ENCODE measurements at regions not wholly inside any gene's neighbourhood (a gene's known extent, or its start where the extent isn't known, plus 50 kb on each side); places are given as distances from the start of the nearest gene placed in this dataset.

DNA sequence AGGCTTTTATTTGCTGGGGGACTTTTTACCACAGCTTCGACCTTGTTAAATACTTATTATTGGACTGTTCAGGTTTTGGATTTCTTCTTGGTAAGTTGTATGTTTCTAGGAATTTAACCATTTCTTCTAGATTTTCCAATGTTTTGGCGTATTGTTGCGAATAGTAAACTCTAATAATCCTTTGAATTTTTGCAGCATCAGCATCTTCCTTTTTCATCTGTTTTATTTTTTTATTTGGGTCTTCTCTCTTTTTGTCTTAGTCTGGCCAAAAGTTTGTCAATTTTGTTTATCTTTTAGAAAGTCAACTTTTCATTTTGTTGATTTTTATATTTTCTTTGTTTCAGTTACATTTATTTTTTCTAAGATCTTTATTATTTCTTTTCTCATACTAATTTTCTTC is 1272.0 kb downstream of the HACE1 start:
- TF ChIP-seq, protein P1, sequence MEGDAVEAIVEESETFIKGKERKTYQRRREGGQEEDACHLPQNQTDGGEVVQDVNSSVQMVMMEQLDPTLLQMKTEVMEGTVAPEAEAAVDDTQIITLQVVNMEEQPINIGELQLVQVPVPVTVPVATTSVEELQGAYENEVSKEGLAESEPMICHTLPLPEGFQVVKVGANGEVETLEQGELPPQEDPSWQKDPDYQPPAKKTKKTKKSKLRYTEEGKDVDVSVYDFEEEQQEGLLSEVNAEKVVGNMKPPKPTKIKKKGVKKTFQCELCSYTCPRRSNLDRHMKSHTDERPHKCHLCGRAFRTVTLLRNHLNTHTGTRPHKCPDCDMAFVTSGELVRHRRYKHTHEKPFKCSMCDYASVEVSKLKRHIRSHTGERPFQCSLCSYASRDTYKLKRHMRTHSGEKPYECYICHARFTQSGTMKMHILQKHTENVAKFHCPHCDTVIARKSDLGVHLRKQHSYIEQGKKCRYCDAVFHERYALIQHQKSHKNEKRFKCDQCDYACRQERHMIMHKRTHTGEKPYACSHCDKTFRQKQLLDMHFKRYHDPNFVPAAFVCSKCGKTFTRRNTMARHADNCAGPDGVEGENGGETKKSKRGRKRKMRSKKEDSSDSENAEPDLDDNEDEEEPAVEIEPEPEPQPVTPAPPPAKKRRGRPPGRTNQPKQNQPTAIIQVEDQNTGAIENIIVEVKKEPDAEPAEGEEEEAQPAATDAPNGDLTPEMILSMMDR (IDR thresholded peaks at IDR 0.05; ENCODE audit: poor library complexity, severe bottlenecking), result no peak
- TF ChIP-seq TAF1 (IDR thresholded peaks at IDR 0.05; ENCODE audit: low read depth) (no peak), EP300 (conservative IDR thresholded peaks at IDR 0.05; ENCODE audit: poor library complexity, severe bottlenecking) (no peak)
